ENCODE measurements at regions not wholly inside any gene's neighbourhood (a gene's known extent, or its start where the extent isn't known, plus 50 kb on each side); places are given as distances from the start of the nearest gene placed in this dataset.

DNA sequence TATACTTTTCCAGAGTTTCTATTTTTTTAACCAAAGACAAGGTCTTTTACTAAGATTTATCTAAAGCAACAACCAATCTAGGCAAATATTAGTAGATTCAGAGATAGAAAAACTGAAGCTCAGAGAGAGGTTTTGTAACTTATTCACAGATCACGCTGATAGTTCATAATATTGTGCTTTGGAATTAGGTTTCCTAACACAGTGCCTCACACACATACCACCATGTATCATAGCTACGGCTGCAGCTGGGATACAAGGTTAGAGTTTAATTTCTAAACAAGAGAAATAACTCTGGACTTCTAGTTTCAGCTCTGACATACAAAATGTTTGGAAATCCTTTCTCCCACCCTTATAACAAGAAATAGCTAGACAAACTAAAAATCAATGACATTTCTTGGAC is 565.7 kb downstream of the PYDC2 start:
- Histone ChIP-seq H3K27ac (replicated peaks) (no peak overlapping the region), H3K4me3 (replicated peaks; ENCODE audit: insufficient read depth, low read length) (no peak overlapping the region), H3K27me3 (ENCODE audit: insufficient read depth, poor library complexity, severe bottlenecking) (no peaks in the 10 kb centered on the region)
- TF ChIP-seq GABPA (IDR thresholded peaks at IDR 0.05; ENCODE audit: low read depth) (no peak), SPI1 (IDR thresholded peaks at IDR 0.05; ENCODE audit: borderline replicate concordance, low read depth) (no peak), POLR2AphosphoS5 (IDR thresholded peaks at IDR 0.05; ENCODE audit: low read depth) (no peak)
- TF ChIP-seq, protein P1, sequence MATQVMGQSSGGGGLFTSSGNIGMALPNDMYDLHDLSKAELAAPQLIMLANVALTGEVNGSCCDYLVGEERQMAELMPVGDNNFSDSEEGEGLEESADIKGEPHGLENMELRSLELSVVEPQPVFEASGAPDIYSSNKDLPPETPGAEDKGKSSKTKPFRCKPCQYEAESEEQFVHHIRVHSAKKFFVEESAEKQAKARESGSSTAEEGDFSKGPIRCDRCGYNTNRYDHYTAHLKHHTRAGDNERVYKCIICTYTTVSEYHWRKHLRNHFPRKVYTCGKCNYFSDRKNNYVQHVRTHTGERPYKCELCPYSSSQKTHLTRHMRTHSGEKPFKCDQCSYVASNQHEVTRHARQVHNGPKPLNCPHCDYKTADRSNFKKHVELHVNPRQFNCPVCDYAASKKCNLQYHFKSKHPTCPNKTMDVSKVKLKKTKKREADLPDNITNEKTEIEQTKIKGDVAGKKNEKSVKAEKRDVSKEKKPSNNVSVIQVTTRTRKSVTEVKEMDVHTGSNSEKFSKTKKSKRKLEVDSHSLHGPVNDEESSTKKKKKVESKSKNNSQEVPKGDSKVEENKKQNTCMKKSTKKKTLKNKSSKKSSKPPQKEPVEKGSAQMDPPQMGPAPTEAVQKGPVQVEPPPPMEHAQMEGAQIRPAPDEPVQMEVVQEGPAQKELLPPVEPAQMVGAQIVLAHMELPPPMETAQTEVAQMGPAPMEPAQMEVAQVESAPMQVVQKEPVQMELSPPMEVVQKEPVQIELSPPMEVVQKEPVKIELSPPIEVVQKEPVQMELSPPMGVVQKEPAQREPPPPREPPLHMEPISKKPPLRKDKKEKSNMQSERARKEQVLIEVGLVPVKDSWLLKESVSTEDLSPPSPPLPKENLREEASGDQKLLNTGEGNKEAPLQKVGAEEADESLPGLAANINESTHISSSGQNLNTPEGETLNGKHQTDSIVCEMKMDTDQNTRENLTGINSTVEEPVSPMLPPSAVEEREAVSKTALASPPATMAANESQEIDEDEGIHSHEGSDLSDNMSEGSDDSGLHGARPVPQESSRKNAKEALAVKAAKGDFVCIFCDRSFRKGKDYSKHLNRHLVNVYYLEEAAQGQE (IDR thresholded peaks at IDR 0.05; ENCODE audit: insufficient replicate concordance, low read depth): no peak
- TF ChIP-seq, protein P2, sequence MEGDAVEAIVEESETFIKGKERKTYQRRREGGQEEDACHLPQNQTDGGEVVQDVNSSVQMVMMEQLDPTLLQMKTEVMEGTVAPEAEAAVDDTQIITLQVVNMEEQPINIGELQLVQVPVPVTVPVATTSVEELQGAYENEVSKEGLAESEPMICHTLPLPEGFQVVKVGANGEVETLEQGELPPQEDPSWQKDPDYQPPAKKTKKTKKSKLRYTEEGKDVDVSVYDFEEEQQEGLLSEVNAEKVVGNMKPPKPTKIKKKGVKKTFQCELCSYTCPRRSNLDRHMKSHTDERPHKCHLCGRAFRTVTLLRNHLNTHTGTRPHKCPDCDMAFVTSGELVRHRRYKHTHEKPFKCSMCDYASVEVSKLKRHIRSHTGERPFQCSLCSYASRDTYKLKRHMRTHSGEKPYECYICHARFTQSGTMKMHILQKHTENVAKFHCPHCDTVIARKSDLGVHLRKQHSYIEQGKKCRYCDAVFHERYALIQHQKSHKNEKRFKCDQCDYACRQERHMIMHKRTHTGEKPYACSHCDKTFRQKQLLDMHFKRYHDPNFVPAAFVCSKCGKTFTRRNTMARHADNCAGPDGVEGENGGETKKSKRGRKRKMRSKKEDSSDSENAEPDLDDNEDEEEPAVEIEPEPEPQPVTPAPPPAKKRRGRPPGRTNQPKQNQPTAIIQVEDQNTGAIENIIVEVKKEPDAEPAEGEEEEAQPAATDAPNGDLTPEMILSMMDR (IDR thresholded peaks at IDR 0.05; ENCODE audit: insufficient read depth, low read length): no peak
- no peak for DNase-seq (ENCODE audit: low read depth in 1 of 2, low spot score in 1 of 2)

DNA sequence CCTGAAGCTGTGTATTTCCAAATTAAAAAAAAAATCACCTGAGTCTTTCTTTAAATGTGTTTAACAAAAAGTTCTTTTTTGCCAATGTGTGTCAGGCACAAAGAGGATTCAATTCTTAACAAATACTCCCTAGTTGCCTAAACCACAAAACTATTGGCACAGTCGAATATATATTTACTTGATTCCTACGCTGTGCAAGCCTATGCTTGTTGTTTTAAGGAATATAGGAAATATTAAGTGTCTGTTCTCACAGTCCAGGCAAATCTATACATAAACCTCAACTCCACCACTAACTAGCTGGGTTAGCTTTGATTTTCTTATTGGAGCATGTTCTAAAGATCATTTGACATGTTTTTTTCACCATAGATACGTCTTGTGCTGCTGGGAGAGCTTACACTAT is 571.0 kb downstream of the PYDC2 start:
- TF ChIP-seq, protein P1 (IDR thresholded peaks at IDR 0.05; ENCODE audit: insufficient replicate concordance, low read depth): no peak
- TF ChIP-seq SPI1 (IDR thresholded peaks at IDR 0.05; ENCODE audit: borderline replicate concordance, low read depth) (no peak), GABPA (IDR thresholded peaks at IDR 0.05; ENCODE audit: low read depth) (no peak), POLR2AphosphoS5 (IDR thresholded peaks at IDR 0.05; ENCODE audit: low read depth) (no peak)
- TF ChIP-seq, protein P2 (IDR thresholded peaks at IDR 0.05; ENCODE audit: insufficient read depth, low read length): no peak

DNA sequence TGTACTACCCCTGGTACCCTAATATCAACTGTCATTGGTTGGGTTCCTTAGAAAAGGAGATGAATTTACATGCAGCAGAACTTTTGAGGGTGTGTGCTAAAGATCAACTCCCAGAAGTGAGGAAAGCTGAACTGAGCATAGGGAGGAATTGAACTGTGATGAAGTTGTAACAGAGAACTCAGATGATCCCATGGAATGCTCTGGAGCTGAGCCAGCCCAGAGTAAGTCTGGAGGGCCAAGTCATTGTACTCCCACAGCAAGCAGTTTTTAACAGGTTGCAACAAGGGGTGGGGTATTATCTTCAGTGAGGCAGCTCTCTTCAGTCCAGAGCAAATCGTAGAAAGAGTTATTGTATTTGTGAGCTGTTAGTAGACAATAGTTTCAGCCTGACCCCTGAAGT is 572.3 kb downstream of the PYDC2 start:
- Histone ChIP-seq H3K4me3 (replicated peaks; ENCODE audit: insufficient read depth, low read length) (no peak overlapping the region), H3K27ac (replicated peaks) (no peak overlapping the region), H3K27me3 (ENCODE audit: insufficient read depth, poor library complexity, severe bottlenecking) (no peaks in the 10 kb centered on the region)
- TF ChIP-seq, protein P2 (IDR thresholded peaks at IDR 0.05; ENCODE audit: insufficient read depth, low read length): no peak
- TF ChIP-seq POLR2AphosphoS5 (IDR thresholded peaks at IDR 0.05; ENCODE audit: low read depth) (no peak), GABPA (IDR thresholded peaks at IDR 0.05; ENCODE audit: low read depth) (no peak), SPI1 (IDR thresholded peaks at IDR 0.05; ENCODE audit: borderline replicate concordance, low read depth) (no peak)
- TF ChIP-seq, protein P1 (IDR thresholded peaks at IDR 0.05; ENCODE audit: insufficient replicate concordance, low read depth): no peak
- DNase-seq (ENCODE audit: low read depth in 1 of 2, low spot score in 1 of 2): no peak

More for the DNA sequence above, 571.0 kb downstream of the PYDC2 start:
- no peak for DNase-seq (ENCODE audit: low read depth in 1 of 2, low spot score in 1 of 2)
- Histone ChIP-seq H3K27ac (replicated peaks) (no peak overlapping the region), H3K4me3 (replicated peaks; ENCODE audit: insufficient read depth, low read length) (no peak overlapping the region), H3K27me3 (ENCODE audit: insufficient read depth, poor library complexity, severe bottlenecking) (no peaks in the 10 kb centered on the region)
